ENCODE measurements at regions not wholly inside any gene's neighbourhood (a gene's known extent, or its start where the extent isn't known, plus 50 kb on each side); places are given as distances from the start of the nearest gene placed in this dataset.
"Not testable (repeated sequence)": the region's sequence is repeated elsewhere in the genome, so short reads cannot be mapped to it uniquely, and the experiment has no call there.

DNA sequence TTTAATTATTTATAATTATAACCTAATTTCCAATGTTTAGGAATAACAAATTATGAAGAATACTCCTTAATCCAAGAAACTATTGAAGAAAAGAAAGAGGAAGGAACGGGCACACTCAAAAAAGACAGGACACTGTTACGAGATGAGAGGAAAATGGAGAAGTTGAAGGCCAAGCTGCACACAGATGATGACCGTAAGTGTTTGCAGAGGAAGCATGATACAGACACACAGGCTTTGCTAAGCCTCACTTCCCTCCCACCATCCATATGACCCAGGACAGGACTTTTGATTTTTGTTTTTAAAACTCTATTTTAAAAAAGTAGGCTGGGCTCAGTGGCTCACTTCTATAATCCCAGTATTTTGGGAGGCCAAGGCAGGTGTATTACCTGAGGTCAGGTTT is 389.4 kb upstream of the TPM1 start:
- 97% methylated on average over 3 of the region's 3 CpGs for WGBS (ENCODE audit: low lambda C conversion rate, missing lambda C conversion rate)
- Histone ChIP-seq H3K36me3 (replicated peaks; ENCODE audit: insufficient read depth, low read depth) (no peaks in the 10 kb centered on the region), H3K79me2 (no peaks in the 10 kb centered on the region), H3K27ac (no peak overlapping the region), H2AFZ (no peak overlapping the region), H3K9me2 (replicated peaks; ENCODE audit: insufficient read depth) (no peaks in the 10 kb centered on the region), H3K27me3 (no peaks in the 10 kb centered on the region), H3K4me1 (ENCODE audit: insufficient read depth) (no peaks in the 10 kb centered on the region), H4K20me1 (ENCODE audit: insufficient read depth, poor library complexity, severe bottlenecking) (no peaks in the 10 kb centered on the region), H3K4me2 (no peak overlapping the region), H3K9me3 (ENCODE audit: low read depth) (no peaks in the 10 kb centered on the region), H3K4me3 (no peak overlapping the region)
- TF ChIP-seq CTCF (IDR thresholded peaks at IDR 0.05; ENCODE audit: poor library complexity) = no peak
- no peak for TF ChIP-seq EZH2 (IDR thresholded peaks at IDR 0.05; ENCODE audit: borderline replicate concordance)
- no peak for TF ChIP-seq EZH2phosphoT487 (IDR thresholded peaks at IDR 0.05; ENCODE audit: low read depth, severe bottlenecking, unreplicated experiment)
- no peak for DNase-seq (ENCODE audit: low spot score)

DNA sequence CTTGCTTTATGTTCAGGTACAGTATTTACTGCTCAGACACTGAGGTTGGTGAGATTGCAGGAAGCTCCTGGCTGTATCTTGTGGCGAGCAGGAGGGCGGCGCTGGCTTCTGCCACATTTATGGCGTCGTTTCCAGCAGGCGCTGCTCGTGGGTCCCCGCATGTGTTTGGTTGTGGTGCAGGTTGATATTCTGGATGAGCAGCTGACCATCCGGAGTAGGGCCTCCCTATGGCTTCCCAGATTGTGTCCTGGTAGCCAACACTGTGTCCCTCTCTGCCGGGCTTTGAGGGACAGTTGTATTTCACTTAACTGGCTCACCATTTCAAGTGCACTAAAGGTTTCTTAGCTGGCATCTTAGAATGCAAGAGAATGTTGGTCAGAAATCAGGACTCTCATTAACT is 386.5 kb upstream of the TPM1 start:
- H3K4me3 ChIP-seq = no peak overlapping the region
- H3K9me2 ChIP-seq (replicated peaks; ENCODE audit: insufficient read depth) = no peaks in the 10 kb centered on the region
- WGBS (ENCODE audit: low lambda C conversion rate, missing lambda C conversion rate) = 94% methylated on average over 10 of the region's 10 CpGs

DNA sequence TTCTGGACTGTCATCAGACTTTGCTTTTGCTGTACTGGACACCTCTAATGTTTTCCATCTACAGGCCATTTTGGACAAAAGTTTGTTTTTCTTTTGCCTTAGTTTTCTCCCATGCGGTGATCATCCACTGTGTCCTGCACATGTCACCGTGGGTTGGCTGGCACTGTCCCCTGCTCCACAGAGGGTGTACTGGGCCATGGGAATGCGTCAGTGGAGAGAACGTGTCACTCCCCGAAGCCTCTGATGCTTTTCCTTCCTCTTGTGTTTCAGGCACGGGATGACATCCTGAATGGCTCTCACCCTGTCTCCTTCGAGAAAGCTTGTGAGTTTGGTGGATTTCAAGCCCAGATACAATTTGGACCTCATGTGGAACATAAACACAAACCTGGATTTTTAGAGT is 385.0 kb upstream of the TPM1 start:
- not testable (repeated sequence) for H3K4me3 ChIP-seq; H3K4me2 ChIP-seq; H4K20me1 ChIP-seq (ENCODE audit: insufficient read depth, poor library complexity, severe bottlenecking); H3K9me2 ChIP-seq (replicated peaks; ENCODE audit: insufficient read depth); DNase-seq (ENCODE audit: low spot score); H3K9me3 ChIP-seq (ENCODE audit: low read depth); H2AFZ ChIP-seq; H3K79me2 ChIP-seq; H3K27ac ChIP-seq; H3K4me1 ChIP-seq (ENCODE audit: insufficient read depth); H3K36me3 ChIP-seq (replicated peaks; ENCODE audit: insufficient read depth, low read depth); H3K27me3 ChIP-seq
- WGBS (ENCODE audit: low lambda C conversion rate, missing lambda C conversion rate) = 95% methylated on average over 7 of the region's 7 CpGs

More for the DNA sequence above, 386.5 kb upstream of the TPM1 start:
- TF ChIP-seq EZH2 (IDR thresholded peaks at IDR 0.05; ENCODE audit: borderline replicate concordance) = no peak
- no peak for TF ChIP-seq EZH2phosphoT487 (IDR thresholded peaks at IDR 0.05; ENCODE audit: low read depth, severe bottlenecking, unreplicated experiment)
- no peak for TF ChIP-seq CTCF (IDR thresholded peaks at IDR 0.05; ENCODE audit: poor library complexity)
- Histone ChIP-seq H3K27me3 (no peaks in the 10 kb centered on the region), H2AFZ (no peak overlapping the region), H3K27ac (no peak overlapping the region), H3K9me3 (ENCODE audit: low read depth) (no peaks in the 10 kb centered on the region), H3K4me2 (no peak overlapping the region), H3K36me3 (replicated peaks; ENCODE audit: insufficient read depth, low read depth) (no peaks in the 10 kb centered on the region), H4K20me1 (ENCODE audit: insufficient read depth, poor library complexity, severe bottlenecking) (no peaks in the 10 kb centered on the region), H3K79me2 (no peaks in the 10 kb centered on the region), H3K4me1 (ENCODE audit: insufficient read depth) (no peaks in the 10 kb centered on the region)
- no peak for DNase-seq (ENCODE audit: low spot score)

- Histone ChIP-seq H3K9me2 (replicated peaks; ENCODE audit: insufficient read depth) (no peaks in the 10 kb centered on the region), H3K27me3 (no peaks in the 10 kb centered on the region), H2AFZ (no peak overlapping the region), H3K36me3 (replicated peaks; ENCODE audit: insufficient read depth, low read depth) (no peaks in the 10 kb centered on the region), H3K4me3 (no peak overlapping the region), H3K4me1 (ENCODE audit: insufficient read depth) (no peaks in the 10 kb centered on the region), H3K79me2 (no peaks in the 10 kb centered on the region), H3K27ac (no peak overlapping the region), H3K4me2 (no peak overlapping the region), H3K9me3 (ENCODE audit: low read depth) (no peaks in the 10 kb centered on the region), H4K20me1 (ENCODE audit: insufficient read depth, poor library complexity, severe bottlenecking) (no peaks in the 10 kb centered on the region)
- no peak for TF ChIP-seq CTCF (IDR thresholded peaks at IDR 0.05; ENCODE audit: poor library complexity)
- TF ChIP-seq EZH2 (IDR thresholded peaks at IDR 0.05; ENCODE audit: borderline replicate concordance) = no peak
- TF ChIP-seq EZH2phosphoT487 (IDR thresholded peaks at IDR 0.05; ENCODE audit: low read depth, severe bottlenecking, unreplicated experiment) = no peak
- no peak for DNase-seq (ENCODE audit: low spot score)
- 79% methylated on average over 11 of the region's 11 CpGs for WGBS (ENCODE audit: low lambda C conversion rate, missing lambda C conversion rate)
Measured at GRCh38 chr15:62658498-62658897, 384.0 kb upstream of the TPM1 start.
